B cell (primary cell): ENCODE measurements at regions not wholly inside any gene's neighbourhood (a gene's known extent, or its start where the extent isn't known, plus 50 kb on each side); places are given as distances from the start of the nearest gene placed in this dataset.

Experiments used
- CTCF ChIP-seq: fragments of 200-600 bp; IDR thresholded peaks from one replicate; pipeline ENCODE4 v1.8.0; 2022; ENCODE audit warnings: antibody characterized with exemption, mild to moderate bottlenecking
- EZH2 ChIP-seq: IDR thresholded peaks from 2 replicates; pipeline ENCODE4 v1.6.1; 2012; ENCODE audit warnings: borderline replicate concordance, low read depth, mild to moderate bottlenecking, moderate library complexity, low read length; ENCODE audit not compliant: insufficient read depth, poor library complexity, severe bottlenecking

- TF ChIP-seq CTCF (no peak), EZH2 (no peak)
Measured at GRCh38 chr5:56361398-56361797, 128.3 kb upstream of the ANKRD55 start.
